Fibroblast of lung (primary cell): ENCODE measurements at regions not wholly inside any gene's neighbourhood (a gene's known extent, or its start where the extent isn't known, plus 50 kb on each side); places are given as distances from the start of the nearest gene placed in this dataset.

Source experiments
- CTCF ChIP-seq, 2 donors: IDR thresholded peaks in 1 of 2; conservative IDR thresholded peaks in 1 of 2; 1 replicate in 1 of 2; 2 replicates in 1 of 2; pipeline ENCODE4 v1.5.1; 2011 to 2012; ENCODE audit warnings: low read length in 2 of 2, control low read depth in 1 of 2, inconsistent platforms in 1 of 2, low read depth in 1 of 2, mild to moderate bottlenecking in 1 of 2
- EZH2 ChIP-seq: IDR thresholded peaks from 2 replicates; pipeline ENCODE4 v1.5.1; 2012; ENCODE audit warnings: low read length, control low read depth, mild to moderate bottlenecking; ENCODE audit errors: missing control alignments

GRCh38 chr15:66868918-66869317, 166.9 kb downstream of the SMAD6 start:
- TF ChIP-seq CTCF (conservative IDR thresholded peaks at IDR 0.05 in 1 of 2, IDR thresholded peaks at IDR 0.05 in 1 of 2; ENCODE audit: low read depth in 1 of 2, low read length in 2 of 2), result no peak
- TF ChIP-seq EZH2, result no peak
